ENCODE measurements at regions not wholly inside any gene's neighbourhood (a gene's known extent, or its start where the extent isn't known, plus 50 kb on each side); places are given as distances from the start of the nearest gene placed in this dataset.

DNA sequence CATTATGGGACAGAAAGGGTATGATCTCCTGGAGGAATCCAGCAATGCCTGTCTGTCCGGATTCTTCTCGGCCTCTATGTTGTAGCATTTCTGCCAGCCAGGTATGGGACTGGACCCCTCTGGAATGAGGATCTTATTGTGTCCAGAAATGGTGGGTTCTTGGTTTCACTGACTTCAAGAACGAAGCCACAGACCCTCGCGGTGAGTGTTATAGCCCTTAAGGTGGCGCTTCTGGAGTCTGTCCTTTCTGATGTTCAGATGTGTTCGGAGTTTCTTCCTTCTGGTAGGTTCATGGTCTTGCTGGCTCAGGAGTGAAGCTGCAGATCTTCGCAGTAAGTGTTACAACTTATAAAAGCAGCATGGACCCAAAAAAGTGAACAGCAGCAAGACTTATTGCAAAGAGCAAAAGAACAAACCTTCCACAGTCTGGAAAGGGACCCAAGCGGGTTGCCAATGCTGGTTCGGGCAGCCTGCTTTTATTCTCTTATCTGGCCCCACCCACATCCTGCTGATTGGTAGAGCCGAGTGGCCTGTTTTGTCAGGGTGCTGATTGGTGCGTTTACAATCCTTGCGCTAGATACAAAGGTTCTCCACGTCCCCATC lies 62.3 kb upstream of the IER3 start:
- DNase-seq (ENCODE audit: low spot score), result no peak

DNA sequence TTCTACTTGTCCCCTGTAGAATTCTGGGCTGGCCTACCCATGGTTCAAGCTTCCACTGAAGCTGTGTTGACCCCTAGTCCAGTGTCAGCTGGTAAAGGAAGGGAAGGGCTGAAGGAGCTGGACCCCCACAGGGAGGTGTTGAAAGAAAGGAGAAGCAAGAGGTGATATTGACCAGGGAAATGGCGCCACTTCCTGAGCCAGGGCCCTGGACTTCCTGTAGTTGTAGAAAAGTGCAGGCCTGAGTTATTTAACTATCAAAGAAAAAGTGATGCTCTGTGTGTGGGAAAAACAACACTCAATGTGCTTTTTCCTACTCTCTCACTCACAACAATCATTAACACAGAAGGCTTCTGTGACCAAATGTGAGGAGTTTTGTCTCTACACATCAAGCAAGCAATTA lies 60.0 kb upstream of the IER3 start:
- no peak for DNase-seq (ENCODE audit: low spot score)

DNA sequence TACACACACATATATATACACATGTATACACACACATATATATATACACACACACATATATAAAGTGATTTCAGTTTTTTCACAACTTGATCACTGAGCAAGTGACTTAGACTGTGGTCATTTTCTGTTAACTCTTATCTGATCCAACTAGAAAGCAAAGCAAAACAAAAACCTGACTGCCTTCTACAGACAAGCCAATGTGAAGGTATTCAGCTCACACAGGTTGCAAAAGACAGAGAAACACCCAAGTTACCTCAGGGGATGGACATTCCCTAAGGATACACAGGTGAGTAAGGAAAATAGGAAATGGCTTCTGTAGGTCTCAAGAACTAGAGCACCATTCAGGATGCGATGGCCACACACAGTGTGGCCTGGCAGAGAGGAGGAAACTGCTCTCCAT lies 58.4 kb upstream of the IER3 start:
- DNase-seq (ENCODE audit: low spot score), result no peak

DNA sequence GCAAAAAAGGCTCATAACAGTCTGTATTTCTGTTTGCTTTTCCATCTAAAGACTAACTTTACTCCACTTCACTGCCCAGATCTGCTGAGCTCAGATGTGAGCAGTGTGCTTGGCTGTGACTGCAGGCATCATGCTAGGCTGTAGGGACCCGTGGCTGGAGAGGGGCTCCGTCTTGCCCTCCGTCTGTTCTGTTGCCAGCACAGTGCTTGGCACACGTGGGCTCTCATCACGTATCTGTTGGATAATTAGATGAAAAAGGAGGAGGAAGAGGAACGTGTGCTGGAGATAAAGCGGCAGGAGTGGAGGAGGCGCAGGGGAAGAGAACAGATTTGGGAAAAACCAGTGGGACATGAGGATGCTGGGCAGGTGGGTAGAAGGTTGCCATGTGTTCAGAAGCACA lies 57.6 kb upstream of the IER3 start:
- no peak for DNase-seq (ENCODE audit: low spot score)

DNA sequence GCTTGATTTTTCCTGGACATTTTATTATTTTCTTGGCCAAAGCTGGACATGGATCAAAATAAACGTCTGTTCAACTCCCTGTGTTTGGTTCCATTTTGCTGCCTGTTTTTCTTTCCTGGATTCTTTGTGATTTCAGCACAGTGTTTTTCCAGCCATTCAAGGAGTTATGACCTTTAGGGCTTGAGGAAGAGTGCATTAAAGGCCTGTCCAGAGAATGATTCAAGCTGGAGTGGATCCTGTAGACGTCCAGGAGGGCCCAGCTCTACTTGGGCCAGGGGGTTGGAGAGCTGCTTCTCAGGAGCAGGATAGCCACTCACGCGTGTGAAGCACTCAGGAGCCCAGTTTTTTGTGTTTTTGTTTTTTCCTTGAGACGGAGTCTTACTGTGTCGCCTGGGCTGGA lies 56.5 kb upstream of the IER3 start:
- DNase-seq (ENCODE audit: low spot score), result no peak

DNA sequence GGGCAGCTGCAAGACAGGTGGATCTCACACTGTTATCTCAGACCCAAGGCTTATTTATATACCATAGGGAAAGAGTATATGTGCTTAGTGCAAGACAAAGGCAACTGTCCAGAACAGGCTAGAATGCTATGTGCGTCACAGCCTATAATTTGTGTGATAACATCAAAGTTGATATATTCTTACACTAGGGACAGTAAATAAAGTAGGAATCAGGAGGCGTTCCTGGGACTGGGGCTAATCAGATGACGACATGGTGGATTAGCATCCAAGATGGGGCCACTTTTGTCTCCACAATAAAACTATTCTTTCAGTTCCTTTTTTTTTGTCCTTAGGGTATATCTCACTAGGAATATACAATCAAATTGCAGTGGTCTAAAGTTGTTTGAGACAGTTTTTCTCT lies 54.9 kb upstream of the IER3 start:
- no peak for DNase-seq (ENCODE audit: low spot score)

DNA sequence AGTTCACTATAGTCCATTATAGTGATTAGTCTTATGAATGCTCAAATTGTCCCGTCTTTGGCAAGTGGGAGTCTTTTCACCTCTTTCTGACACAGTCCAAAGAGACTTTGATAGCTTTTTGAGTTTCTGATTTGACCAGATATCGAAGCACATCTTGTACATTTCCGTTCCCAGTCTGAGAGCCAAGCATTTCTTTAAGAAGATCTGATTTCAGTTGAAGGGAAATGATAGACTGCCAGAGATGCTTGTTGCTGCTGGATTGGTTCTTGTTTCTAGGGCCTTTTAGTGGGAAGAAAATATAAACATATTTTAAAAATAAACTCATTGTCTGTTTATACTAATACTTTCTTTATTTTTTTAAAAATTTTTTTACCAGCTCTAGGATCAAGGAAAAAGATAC lies 54.1 kb upstream of the IER3 start:
- no peak for DNase-seq (ENCODE audit: low spot score)

DNA sequence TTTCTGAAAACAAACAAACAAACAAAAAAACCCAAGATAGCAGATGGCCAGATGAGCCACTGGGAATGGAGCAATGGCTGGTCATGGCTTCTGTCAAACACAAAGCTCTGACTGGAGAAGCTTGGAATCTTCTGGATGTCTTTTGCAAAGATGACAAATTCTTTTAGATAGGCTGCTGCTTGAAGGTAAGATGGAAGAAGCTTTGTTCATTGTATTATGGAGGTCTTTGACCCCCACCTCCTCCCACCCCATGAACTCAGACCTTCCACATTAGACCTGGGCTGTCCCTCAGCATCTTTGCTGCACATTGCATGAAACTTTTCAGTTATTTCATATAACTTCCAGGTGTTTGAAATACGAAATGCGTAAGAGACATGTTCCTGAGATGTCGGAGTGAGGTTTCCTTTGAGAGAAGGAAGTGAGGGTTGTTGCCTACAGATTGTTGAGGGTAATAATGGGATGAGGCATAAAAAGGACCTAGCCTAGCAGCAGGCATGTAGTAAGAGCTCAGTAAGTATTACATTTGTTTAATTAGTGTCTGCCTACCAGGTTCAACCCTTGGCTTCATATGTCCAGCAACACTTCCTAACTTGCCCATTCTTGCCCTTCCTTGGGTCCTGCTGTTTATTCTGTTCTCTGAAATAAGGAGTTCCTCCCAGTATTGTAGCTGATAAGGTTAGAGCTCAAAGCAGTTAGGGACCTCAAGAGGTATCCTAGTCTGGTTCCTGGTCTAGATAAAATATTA lies 51.4 kb upstream of the IER3 start:
- no peak for DNase-seq (ENCODE audit: low spot score)

All from kidney capillary endothelial cell (primary cell).